HG02884 (cell line): ENCODE measurements at regions not wholly inside any gene's neighbourhood (a gene's known extent, or its start where the extent isn't known, plus 50 kb on each side); places are given as distances from the start of the nearest gene placed in this dataset.
"Not testable (repeated sequence)": the region's sequence is repeated elsewhere in the genome, so short reads cannot be mapped to it uniquely, and the experiment has no call there.

Source experiments
- ATAC-seq: cut with Tn5 transposase; IDR thresholded peaks from one replicate; pipeline ENCODE4 v1.9.1; 2021; ENCODE audit warnings: mild to moderate bottlenecking, moderate library complexity; ENCODE audit not compliant: unreplicated experiment

DNA sequence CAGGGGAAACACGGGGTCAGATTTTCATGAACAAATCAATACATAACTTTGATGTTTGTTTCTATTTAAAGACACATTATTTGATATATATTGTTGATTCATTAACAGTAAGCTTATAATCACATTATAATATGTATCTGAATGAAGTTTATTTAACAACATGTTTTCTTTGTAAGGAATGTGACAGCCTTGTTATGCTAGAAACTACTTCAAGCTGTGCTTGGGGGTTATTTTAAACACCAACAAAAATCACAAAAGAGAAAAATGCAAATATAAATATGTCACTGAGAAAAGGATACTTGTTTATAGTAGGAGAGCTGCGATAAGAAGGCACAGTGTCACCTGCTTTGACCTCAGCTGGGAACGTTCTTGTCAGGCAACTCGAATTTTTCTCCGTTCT is 354.6 kb upstream of the AGA start:
- ATAC-seq, result no peak

DNA sequence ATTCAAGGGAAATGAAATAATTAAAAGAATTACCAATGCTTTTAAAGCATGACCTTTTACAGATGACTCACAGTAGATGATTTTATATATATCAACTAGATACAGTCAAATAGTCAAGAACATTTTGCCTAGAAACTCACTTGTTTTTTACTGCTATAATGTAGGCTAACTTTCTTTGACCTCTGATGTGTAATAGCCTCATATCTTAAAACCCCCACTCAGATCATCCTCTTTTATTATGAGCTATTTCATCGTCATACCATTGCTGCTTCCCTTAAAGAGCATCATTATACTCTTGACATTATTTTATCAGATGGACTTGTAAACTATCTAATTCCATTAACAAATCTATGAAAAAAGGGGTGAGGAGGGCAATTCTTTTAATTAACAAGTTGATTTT is 355.9 kb upstream of the AGA start:
- ATAC-seq, result no peak

DNA sequence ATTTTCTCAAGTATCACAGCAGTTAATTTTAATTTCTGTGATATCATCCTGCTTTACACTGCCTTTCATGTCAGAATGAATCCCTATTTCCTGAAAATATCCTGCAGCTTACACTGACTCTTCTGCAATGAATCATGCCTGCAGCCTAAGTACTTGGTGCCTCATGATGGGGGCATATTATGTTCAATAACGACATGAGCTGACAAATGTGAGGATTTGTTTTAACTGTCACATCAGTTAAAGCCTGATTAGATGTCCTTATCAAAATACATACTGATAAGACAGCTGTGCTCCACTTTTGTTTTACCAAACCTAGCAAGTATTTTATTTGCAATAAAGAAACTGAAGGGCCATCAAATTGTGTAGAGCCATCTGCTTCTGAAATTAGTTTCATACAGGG is 359.9 kb upstream of the AGA start:
- ATAC-seq, result no peak

DNA sequence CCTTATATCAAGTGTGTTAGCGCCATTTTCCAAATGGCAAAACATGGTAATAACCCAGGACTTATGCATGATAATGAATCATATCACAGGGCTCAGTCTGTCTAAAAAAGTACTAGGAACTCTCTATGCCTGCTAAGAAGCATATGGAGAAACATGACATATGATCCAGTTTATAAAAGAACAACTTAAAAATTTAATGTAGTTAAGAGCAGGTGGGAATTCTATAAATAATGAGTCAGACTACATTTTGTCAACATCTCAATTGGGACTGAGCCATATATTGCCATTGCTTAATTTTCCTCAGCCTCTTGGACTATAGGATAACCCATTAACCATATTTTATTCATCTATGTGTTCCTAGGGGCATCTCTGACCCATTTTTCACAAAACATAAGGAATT is 360.4 kb upstream of the AGA start:
- no peak for ATAC-seq

DNA sequence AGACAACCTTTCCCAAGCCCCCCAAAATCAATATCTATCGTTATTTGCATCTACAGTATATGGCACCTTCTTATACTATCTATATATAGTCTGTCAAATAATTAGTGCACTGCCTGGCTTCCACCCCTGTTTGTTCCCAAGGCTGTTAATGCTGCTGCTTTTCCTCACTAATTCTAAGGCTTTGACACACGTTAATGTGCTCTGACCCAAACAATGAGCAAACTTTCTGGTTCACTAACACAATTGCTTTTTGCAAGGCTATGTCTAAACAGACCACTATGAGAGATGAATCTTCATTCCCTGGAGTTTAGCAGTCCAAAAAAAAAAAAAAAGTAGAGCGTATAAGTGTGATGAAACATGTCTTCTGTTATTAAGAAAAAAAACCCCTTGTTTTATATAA is 360.9 kb upstream of the AGA start:
- ATAC-seq, result no peak

DNA sequence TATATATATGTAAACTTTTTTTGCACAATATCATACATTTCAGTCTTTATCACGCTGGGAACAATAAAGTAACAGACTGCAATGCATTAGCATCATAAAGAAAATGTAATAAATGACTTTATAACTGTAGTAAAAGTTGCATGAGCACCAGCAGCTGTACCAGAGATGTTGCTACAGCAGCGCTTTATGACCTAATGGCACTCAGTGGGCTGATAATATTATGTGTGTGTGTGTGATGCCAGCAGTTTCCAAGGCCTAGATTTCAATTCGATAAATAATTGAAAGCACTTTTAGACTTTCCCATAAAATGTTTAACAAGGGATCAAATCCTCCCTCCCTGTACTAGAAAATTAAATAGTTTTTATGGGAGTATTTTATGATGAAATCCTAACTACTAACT is 367.6 kb upstream of the AGA start:
- no peak for ATAC-seq

DNA sequence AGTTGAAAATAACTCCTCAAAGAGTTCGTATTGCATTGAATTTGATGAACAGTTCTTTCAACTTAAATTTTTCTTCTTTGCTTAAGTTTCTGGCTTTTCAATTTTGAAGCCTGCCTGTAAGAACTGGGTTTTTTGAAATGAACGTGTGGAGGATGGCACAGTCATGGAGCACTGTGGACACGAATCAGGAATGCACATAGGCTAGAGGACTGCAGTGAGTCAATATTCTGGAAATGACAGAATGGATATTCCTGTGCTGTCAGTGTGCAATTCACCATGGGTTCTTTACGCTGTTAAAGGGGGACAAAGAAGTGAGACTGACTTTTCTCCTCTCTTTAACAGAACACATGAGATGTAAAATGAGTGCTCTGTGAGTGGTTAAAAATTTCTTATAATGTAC is 368.0 kb upstream of the AGA start:
- no peak for ATAC-seq

DNA sequence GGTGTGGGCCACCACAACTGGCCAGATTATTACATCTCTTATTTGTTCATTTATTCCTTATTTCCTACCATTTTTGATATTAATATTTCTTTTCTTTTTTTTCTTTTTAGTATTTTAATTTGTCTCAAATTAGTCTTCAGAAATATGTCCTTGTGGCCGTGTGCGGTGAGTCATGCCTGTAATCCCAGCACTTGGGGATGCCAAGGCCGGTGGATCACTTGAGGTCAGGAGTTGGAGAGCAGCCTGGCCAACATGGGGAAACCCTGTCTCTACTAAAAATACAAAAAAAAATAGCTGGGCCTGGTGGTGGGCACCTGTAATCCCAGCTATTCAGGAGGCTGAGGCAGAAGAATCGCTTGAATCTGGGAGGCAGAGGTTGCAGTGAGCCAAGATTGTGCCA is 376.2 kb upstream of the AGA start:
- ATAC-seq, result not testable (repeated sequence)

DNA sequence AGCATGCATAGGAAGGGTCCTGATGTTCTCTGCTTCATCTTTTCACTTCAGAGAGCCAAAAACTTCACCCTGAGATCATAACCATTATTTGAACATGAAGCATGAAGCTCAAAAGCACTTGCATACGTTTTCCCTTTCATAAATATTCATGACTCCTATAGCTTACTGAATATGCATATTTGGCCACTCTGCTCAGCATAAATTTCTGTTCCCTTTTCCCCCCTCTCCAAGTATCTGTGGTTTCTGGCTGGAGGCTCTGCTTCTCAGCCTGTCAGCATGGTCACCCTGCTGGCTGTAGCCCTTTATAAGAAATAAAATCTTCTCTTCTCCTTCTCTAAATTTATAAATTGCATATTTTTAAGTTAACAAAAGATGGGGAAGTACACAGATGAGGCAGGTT is 384.7 kb upstream of the AGA start:
- ATAC-seq, result no peak

DNA sequence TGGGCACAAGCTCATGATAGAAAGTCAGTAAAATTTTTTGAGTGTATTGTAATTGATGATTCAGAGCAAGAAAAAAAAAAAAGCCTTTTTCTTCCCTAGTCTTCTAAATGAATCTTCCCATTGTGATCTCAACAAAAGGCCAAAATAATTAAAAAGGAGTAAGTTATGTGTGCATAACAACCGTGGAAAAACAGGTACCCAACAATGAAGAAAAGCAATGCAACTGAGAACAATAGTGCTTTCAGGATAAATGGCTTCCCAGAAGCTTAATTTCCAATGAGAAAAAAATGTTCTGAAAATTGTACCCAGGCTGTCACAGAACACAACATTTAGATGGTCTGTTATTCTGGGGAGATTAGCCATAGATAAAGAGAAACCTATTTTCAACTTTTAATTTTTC is 399.0 kb upstream of the AGA start:
- no peak for ATAC-seq

DNA sequence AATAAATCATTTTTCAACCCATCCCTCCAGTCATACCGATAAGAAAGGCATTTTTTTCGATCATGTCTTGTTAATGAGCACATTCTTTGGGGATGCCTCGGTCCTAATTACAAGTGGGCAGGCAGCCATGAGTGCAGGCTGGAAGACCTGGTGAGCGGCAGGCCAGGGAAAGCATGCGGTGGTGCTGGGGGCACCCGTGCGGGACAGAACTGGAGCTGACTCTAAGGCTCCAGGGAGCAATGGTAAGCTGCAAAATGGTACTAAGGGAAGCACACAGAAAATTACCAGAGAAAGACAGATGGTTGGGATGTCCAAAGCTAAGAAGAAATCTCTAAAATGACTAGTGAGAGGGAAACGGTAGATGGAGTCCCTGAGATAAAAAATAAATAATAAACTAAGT is 411.0 kb upstream of the AGA start:
- ATAC-seq, result no peak

DNA sequence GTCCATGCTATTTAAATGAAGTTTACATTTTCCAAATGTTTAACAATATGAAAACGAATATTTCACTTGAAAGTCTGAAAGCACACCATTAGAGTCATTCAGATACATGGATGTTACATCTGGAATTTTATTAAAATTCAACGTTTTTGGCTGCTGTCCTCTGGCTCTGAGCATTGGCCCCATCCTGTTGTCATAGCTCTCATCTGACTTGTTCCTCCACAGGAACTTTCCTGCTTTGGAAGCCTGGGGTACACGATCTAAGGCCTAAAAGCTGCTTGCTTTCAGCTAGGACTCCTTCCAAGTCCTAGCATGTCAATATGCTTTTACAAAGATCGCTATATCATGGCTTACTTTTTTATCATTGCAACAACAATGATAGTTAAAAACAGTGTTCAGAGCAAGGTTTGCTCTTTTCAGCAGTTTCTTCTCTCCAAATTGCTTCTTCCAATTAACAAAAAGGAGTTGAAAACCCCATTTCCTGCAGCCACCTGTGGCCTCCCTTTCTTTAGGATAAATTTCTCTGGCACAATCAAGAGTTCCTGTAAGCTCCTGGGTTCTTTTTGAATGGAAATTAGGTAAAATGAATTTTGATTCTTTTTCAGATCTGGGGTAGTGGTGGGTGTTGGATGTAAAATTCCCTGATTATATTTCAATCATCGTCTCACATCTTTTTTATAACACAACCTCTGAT is 413.4 kb upstream of the AGA start:
- no peak for ATAC-seq

DNA sequence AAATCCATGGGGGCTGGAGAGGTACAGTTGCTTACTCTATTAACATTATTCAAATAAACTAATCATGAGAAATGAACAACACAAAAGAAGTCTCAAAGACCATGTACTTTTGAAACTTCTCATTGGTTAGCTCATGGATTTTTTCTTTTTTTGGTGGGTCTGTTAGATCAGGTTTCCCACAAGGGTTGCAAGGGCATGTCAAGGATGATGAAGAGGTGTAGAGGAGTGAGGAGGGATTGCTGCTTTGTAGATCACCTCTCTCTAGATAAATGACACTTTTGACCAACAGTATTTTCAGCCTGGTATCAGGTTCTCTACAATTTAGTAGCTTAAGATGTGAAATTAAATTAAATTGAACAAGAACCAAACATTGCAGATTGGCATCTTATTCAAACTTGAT is 417.9 kb upstream of the AGA start:
- ATAC-seq, result no peak

DNA sequence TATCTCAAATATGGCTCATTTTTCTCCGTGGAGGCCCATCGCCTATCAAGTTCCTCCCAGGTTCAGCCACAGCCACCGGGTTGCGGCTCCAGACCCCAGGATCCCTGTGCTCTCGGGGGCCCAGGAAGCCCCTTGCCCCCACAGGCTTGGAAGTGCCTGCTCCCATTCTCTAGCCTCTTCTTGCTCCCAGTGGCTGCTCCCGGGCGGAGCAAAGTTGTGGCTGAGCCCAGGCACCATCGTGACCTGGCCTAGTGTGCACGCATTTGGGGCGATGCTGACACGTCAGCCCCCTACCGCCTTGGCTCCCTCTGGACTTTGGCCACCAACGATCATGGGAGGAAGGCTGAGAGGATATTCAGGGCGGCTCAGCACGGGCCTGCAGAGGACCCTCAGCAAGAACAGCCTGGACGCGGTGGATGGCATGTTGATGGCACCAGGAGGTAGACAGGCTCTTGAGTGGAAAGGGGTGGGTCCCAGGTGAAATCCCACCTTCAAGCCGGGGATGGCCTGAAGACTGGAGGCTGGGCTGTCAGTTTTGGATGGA is 419.4 kb upstream of the AGA start:
- ATAC-seq, result no peak

DNA sequence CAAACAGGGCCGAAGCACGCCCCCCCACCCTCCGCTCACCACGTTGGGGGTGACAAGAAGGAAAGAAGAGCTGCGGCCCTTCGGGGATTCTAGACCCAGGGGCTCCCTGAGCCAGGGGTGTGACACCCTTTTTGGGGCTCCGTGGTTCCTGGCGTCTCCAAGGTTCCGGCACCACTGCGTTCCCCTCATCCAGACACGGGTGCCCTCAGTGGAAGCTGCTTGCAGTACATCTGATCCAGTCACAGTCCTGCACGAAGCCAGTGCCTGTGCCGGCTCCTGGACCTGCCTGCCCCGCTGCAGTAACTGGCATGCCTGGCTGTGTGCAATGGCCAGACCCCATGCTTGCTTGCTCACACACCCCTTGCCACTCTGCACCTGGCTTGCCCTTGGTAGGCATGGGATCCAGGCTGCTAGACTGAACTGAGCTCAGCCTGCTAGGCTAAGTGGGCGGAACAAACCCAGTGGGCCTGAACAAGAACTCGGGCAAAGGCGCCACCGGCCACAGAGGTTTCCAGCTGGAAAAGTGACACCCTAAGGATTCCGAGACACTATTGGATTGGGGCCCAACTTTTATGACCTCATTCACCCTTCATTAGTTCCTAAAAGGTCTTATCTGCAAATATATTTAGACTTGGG is 420.4 kb upstream of the AGA start:
- no peak for ATAC-seq

DNA sequence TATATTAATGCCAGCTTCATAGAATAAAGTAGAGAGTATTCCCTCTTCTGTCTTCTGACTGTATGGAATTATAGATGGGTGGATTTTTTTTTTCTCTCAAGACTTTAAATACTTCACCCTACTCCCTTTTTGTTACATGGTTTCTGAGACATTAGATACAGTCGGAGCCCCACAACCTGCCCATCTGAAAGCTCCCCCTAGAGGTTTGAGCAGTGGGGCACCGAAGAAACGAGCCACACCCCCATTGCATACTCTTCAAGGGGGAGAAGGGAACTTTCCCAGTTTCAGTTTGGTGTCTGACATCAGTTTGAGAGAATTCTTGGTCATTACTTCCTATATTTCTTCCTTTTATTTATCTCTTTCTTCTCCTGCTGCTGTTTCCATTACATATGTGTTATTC is 437.6 kb upstream of the AGA start:
- ATAC-seq, result no peak

DNA sequence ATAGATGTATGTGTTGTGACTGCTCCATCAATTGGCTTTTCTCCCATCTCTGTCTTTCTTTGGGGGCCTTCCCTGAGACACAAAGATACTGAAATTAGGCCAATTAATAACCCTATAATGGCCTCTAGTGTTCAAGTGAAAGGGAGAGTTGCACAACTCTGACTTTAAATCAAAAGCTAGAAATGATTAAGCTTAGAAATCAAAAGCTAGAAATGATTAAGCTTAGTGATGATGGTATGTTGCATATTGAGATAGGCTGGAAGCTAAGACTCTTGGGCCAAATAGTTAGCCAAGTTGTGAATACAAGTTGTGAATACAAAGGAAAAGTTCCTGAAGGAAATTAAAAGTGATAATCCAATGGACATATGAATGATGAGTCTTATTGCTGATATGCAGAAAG is 452.9 kb upstream of the AGA start:
- ATAC-seq, result no peak

DNA sequence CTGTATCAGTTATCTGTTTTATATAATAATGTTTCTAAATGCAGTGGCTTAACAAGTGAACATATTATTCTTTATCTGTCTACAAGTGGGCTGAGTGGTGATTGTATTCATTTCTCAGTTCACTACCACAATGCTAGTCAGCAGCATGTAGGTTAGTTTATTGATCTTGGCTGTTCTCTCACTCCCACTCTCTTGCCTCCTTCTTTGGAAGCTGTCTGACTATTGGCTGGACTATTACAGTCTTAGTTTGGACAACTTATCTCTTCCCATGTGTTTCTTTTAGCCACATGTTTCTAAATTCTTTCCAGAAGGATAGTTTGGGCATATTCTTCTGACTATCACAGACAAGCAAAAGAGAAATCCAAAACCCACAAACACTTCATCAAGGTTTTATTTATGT is 459.5 kb upstream of the AGA start:
- no peak for ATAC-seq

DNA sequence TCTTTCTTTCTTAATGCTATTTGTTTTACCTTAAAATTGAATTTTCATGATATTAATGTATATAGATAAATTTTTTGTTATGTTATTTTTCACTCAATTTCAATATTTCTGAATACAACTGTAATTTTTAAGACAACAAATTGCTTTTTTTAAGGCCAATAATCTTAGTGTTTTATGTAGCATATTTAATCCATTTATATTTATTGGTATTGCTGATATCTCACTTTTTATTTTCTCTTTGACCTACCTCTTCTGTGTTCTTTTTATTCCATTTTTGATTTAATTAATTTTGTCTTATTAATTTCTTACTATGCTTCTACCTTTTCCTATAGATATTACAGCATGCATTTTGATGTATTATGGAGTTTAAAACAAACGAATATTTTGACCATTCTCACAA is 460.1 kb upstream of the AGA start:
- ATAC-seq, result no peak

DNA sequence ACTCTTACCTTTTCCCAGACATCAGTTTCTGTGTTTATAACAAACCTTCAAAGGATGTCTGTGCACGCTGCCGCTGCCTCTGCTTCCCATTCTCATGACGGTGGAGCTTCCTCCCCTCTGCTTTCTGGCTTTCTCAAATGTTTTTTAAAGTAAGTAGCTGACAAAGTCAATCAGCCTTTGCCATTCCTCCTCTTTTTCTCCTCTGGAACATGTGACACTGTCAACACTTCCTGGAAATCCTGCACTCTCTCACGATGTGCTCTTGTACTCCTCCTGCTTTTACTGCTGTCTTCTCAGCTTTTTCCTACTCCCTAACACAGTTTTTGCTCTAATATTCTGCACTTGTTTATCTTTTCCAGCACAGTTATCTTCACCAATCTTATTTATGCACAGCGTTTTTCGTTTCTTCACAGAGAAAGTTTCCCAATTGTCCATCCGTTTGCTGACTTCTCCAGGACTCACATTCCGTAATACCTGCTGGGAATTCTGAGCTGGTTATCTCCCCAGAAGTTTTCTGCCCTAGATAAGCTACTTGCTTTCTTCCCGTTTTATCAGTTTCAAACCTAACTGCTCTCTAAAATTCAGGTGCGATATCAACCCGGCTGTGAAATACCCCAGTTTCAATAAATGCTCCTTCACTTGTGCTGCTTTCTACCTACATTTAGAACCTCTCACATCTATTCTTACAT is 465.6 kb upstream of the AGA start:
- ATAC-seq, result no peak

DNA sequence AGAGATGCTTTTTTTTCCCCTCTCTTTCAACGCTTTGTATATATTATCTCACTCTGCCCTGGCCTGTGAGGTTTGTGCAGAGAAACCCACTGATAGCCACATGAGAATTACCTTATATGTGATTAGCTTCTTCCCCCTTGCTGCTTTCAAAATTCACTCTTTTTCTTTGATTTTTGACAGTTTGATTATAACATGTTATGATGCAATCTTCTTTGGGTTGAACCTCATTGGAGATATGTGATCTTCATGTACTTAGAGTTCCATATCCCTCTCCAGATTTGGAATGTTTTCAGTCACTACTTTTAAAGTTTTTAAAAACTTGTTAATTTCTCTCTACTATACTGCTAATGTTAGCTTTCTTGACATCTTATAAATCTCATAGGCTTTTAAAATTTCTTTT is 479.5 kb upstream of the AGA start:
- no peak for ATAC-seq

DNA sequence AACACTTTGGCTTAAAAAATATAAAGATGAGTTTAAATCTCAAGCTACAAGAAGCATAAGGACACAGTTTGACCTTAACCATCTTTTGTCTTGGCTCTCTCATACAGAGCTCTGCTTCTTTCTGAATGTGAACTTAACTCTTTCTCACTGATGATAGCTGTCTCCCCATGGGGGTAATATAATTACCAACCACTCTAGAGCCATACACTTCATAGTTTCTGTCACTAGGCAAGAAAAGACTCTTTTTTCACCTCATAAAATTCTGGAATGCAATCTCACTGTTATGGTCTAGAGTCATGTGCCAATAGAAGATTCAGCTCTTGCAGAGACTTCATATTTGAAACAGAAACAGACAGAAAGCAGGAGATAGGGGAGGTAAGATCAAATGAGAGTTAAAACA is 481.7 kb upstream of the AGA start:
- no peak for ATAC-seq
